Astrocyte of the hippocampus (primary cell): ENCODE measurements at regions not wholly inside any gene's neighbourhood (a gene's known extent, or its start where the extent isn't known, plus 50 kb on each side); places are given as distances from the start of the nearest gene placed in this dataset.

Experiments
- DNase-seq: peaks from one replicate; pipeline ENCODE4 v3.0.0; 2011; ENCODE audit warnings: low read depth, low spot score

- DNase-seq, result no peak
Measured at GRCh38 chr12:42686514-42687172, 97.1 kb upstream of the PRICKLE1 start.

- no peak for DNase-seq
Measured at GRCh38 chr12:42684802-42685071, 95.2 kb upstream of the PRICKLE1 start.

GRCh38 chr12:42683933-42684801 lies 94.6 kb upstream of the PRICKLE1 start:
- DNase-seq, result peak; percentile 28

GRCh38 chr12:42683266-42683665 lies 93.7 kb upstream of the PRICKLE1 start:
- no peak for DNase-seq

- peak; percentile 33 for DNase-seq
Measured at GRCh38 chr12:42679466-42679865, 89.9 kb upstream of the PRICKLE1 start.

- DNase-seq, result no peak
Measured at GRCh38 chr12:42677461-42677860, 87.9 kb upstream of the PRICKLE1 start.

GRCh38 chr12:42673535-42673934 lies 84.0 kb upstream of the PRICKLE1 start:
- no peak for DNase-seq

- DNase-seq, result no peak
Measured at GRCh38 chr12:42670719-42671118, 81.2 kb upstream of the PRICKLE1 start.

- peak; percentile 34 for DNase-seq
Measured at GRCh38 chr12:42669553-42669952, 80.0 kb upstream of the PRICKLE1 start.

GRCh38 chr12:42666671-42667243 lies 77.2 kb upstream of the PRICKLE1 start:
- DNase-seq, result peak; percentile 39

- no peak for DNase-seq
Measured at GRCh38 chr12:42663621-42664020, 74.1 kb upstream of the PRICKLE1 start.

GRCh38 chr12:42660968-42661937 lies 71.7 kb upstream of the PRICKLE1 start:
- DNase-seq, result no peak

- no peak for DNase-seq
Measured at GRCh38 chr12:42660117-42660516, 70.6 kb upstream of the PRICKLE1 start.

GRCh38 chr12:42652048-42652447 lies 62.5 kb upstream of the PRICKLE1 start:
- DNase-seq, result peak; percentile 16

GRCh38 chr12:42648061-42648460 lies 58.5 kb upstream of the PRICKLE1 start:
- DNase-seq, result peak; percentile 32

GRCh38 chr12:42643881-42644579 lies 54.5 kb upstream of the PRICKLE1 start:
- peak; percentile 16 for DNase-seq

- peak; percentile 35 for DNase-seq
Measured at GRCh38 chr12:42641221-42641885, 51.8 kb upstream of the PRICKLE1 start.

- no peak for DNase-seq
Measured at GRCh38 chr12:42640391-42640790, 50.8 kb upstream of the PRICKLE1 start.

- no peak for DNase-seq
Measured at GRCh38 chr12:42639556-42639955, 50.0 kb upstream of the PRICKLE1 start.
